K562 (cell line): ENCODE measurements at regions not wholly inside any gene's neighbourhood (a gene's known extent, or its start where the extent isn't known, plus 50 kb on each side); places are given as distances from the start of the nearest gene placed in this dataset.
A peak's percentile ranks its signal among the peaks of the same experiment; 100 is the strongest.

Source experiments
- ATAC-seq: fragments of 200-7000 bp; cut with Tn5 transposase; 3 replicates; pipeline ENCODE4 v1.9.1; 2020; ENCODE audit warnings: moderate library complexity
- BruUV-seq: library from RNA; stranded (reverse); fragments of 400-500 nt; replicated peaks from 2 replicates; lab custom pipeline; 2021; lab: Mats Ljungman, UMichigan
- CTCF ChIA-PET: fragments of 300-600 bp; formaldehyde crosslinking; extraction: SDS; loops from one replicate; lab custom pipeline; 2021; ENCODE audit warnings: low intra/inter-chr PET ratio; lab: Yijun Ruan, JAX
- POLR2A ChIA-PET: fragments of 300-600, 350-650 bp; sonication (Branson Sonifier 250); formaldehyde crosslinking; extraction: SDS; loops from one replicate; lab custom pipeline; 2021; ENCODE audit warnings: antibody characterized with exemption, inconsistent platforms; lab: Yijun Ruan, JAX
- DNase-seq, 4 experiments: peaks; one replicate each; pipeline versions ENCODE4 v3.0.0 to v3.0.0-alpha.2; 2011 to 2018; ENCODE audit warnings: low spot score in 3 of 4, mixed read lengths in 3 of 4; ENCODE audit errors: extremely low read depth in 1 of 4
- FAIRE-seq: peaks from 2 replicates; lab custom pipeline; 2011; peaks lifted over from hg19 to GRCh38; lab: Jason Lieb, UNC
- H2AFZ ChIP-seq: 2 replicates; pipeline ENCODE4 v1.6.0; 2011; ENCODE audit warnings: low read depth, low read length, control low read depth, inconsistent platforms
- H3K27ac ChIP-seq: fragments of 200-600 bp; 3 replicates; pipeline ENCODE4 v1.8.0; 2011; ENCODE audit warnings: low read depth, mild to moderate bottlenecking, control low read depth, inconsistent platforms, low read length, moderate library complexity, mixed read lengths; ENCODE audit errors: extremely low read depth
- H3K27me3 ChIP-seq, 2 experiments: fragments of 300-600 bp in 1 of 2; 2 replicates in 1 of 2; 3 replicates in 1 of 2; pipeline versions ENCODE4 v1.6.0 to v1.8.0; 2011; ENCODE audit warnings: inconsistent platforms in 2 of 2, low read length in 2 of 2, mild to moderate bottlenecking in 1 of 2, mixed read lengths in 1 of 2, moderate library complexity in 1 of 2; ENCODE audit not compliant: control insufficient read depth in 2 of 2, insufficient read depth in 2 of 2
- H3K36me3 ChIP-seq: fragments of 300-600 bp; 3 replicates; pipeline ENCODE4 v1.8.0; 2011; ENCODE audit warnings: mild to moderate bottlenecking, low read length, inconsistent platforms; ENCODE audit not compliant: control insufficient read depth, insufficient read depth
- H3K4me1 ChIP-seq, 2 experiments: fragments of 200-600 bp in 1 of 2; replicated peaks in 1 of 2; 2 replicates in 1 of 2; 3 replicates in 1 of 2; pipeline versions ENCODE4 v1.5.1 to v1.8.0; 2011; ENCODE audit warnings: inconsistent platforms in 2 of 2, low read length in 2 of 2, mild to moderate bottlenecking in 1 of 2, mixed read lengths in 1 of 2, moderate library complexity in 1 of 2; ENCODE audit not compliant: control insufficient read depth in 2 of 2, insufficient read depth in 2 of 2
- H3K4me2 ChIP-seq: 2 replicates; pipeline ENCODE4 v1.6.1; 2011; ENCODE audit warnings: low read length, control low read depth, inconsistent platforms, mixed read lengths; ENCODE audit not compliant: insufficient read depth
- H3K4me3 ChIP-seq: fragments of 200-600 bp; sonication (generic), shearing (Covaris generic); 2 replicates; pipeline ENCODE4 v1.5.1; 2016; ENCODE audit warnings: control low read depth, inconsistent platforms
- H3K79me2 ChIP-seq: fragments of 200-600 bp; 3 replicates; pipeline ENCODE4 v1.8.0; 2011; ENCODE audit warnings: low read length, inconsistent platforms; ENCODE audit not compliant: control insufficient read depth, insufficient read depth
- H3K9ac ChIP-seq, 2 experiments: 2 replicates each; pipeline versions ENCODE4 v1.6.0 to v1.6.1; 2011; ENCODE audit warnings: low read depth in 2 of 2, low read length in 2 of 2, control low read depth in 1 of 2, inconsistent platforms in 1 of 2, mild to moderate bottlenecking in 1 of 2, mixed read lengths in 1 of 2; ENCODE audit not compliant: insufficient read depth in 1 of 2
- H3K9me1 ChIP-seq: one replicate; pipeline ENCODE4 v1.6.0; 2011; ENCODE audit warnings: inconsistent platforms, mild to moderate bottlenecking, low read length, moderate library complexity; ENCODE audit not compliant: control insufficient read depth, insufficient read depth
- H3K9me3 ChIP-seq: replicated peaks from 2 replicates; pipeline ENCODE4 v1.5.1; 2011; ENCODE audit warnings: low read depth, low read length, inconsistent platforms; ENCODE audit not compliant: control insufficient read depth, insufficient read depth
- H4K20me1 ChIP-seq: replicated peaks from 2 replicates; pipeline ENCODE4 v1.6.1; 2011; ENCODE audit warnings: low read length, inconsistent platforms, mixed read lengths; ENCODE audit not compliant: control insufficient read depth, insufficient read depth
- CHD2 ChIP-seq: IDR thresholded peaks from 2 replicates; pipeline ENCODE4 v1.6.1; 2011; ENCODE audit warnings: low read depth, low read length
- DPF2 ChIP-seq: fragments of 450-650 bp; IDR thresholded peaks from 2 replicates; pipeline ENCODE4 v1.6.1; 2016
- EHMT2 ChIP-seq: fragments of 450-650 bp; IDR thresholded peaks from 2 replicates; pipeline ENCODE4 v1.6.1; 2018; ENCODE audit warnings: antibody characterized with exemption
- MAFG ChIP-seq: fragments of 450-650 bp; conservative IDR thresholded peaks from 2 replicates; pipeline ENCODE4 v1.6.1; 2016; ENCODE audit warnings: missing genetic modification characterization, missing compliant biosample characterization
- MEF2A ChIP-seq: IDR thresholded peaks from 2 replicates; pipeline ENCODE4 v1.6.1; 2011; ENCODE audit warnings: low read depth, mild to moderate bottlenecking, low read length, moderate library complexity; ENCODE audit not compliant: control insufficient read depth
- MIER1 ChIP-seq: fragments of 450-650 bp; IDR thresholded peaks from 2 replicates; pipeline ENCODE4 v1.6.1; 2016; ENCODE audit warnings: antibody characterized with exemption, mild to moderate bottlenecking, low read depth
- MTF1 ChIP-seq: fragments of 250-450 bp; sonication (Bioruptor Pico); IDR thresholded peaks from 2 replicates; pipeline ENCODE4 v1.9.0; 2021; ENCODE audit warnings: moderate library complexity, mild to moderate bottlenecking, inconsistent platforms, borderline replicate concordance
- PCBP1 ChIP-seq: fragments of 200-400 bp; formaldehyde crosslinking; IDR thresholded peaks from 2 replicates; pipeline ENCODE4 v1.6.1; 2018; ENCODE audit warnings: mild to moderate bottlenecking, low read depth, low read length; ENCODE audit not compliant: poor library complexity, severe bottlenecking
- RBM22 ChIP-seq: fragments of 200-400 bp; formaldehyde crosslinking; IDR thresholded peaks from 2 replicates; pipeline ENCODE4 v1.6.1; 2018; ENCODE audit warnings: low read length, low read depth; ENCODE audit not compliant: poor library complexity, severe bottlenecking
- SMC3 ChIP-seq: conservative IDR thresholded peaks from 2 replicates; pipeline ENCODE4 v1.6.1; 2011; ENCODE audit warnings: low read depth, low read length, improper control_type of control experiment; ENCODE audit not compliant: insufficient read depth
- ZNF184 ChIP-seq: sonication (generic); formaldehyde crosslinking; IDR thresholded peaks from 2 replicates; pipeline ENCODE4 v1.5.0; 2020; ENCODE audit warnings: missing genetic modification reagents
- ZNF3 ChIP-seq: fragments of 250-450 bp; sonication (Bioruptor Pico); IDR thresholded peaks from 2 replicates; pipeline ENCODE4 v1.5.0; 2021; ENCODE audit warnings: mild to moderate bottlenecking, moderate library complexity
- ZNF764 ChIP-seq: fragments of 250-450 bp; sonication (Bioruptor Pico); IDR thresholded peaks from 2 replicates; pipeline ENCODE4 v1.4.0; 2020; ENCODE audit warnings: low read depth, mild to moderate bottlenecking, moderate library complexity
- WGBS: fragments of 100-300 bp; shearing (Covaris generic); methylation state at CpG from one replicate; pipeline ENCODE4 v1.1.6; 2016; ENCODE audit warnings: low coverage, mixed read lengths; ENCODE audit not compliant: insufficient coverage; ENCODE audit errors: missing lambda C conversion rate; 5-methylcytosine and 5-hydroxymethylcytosine counted together
- in situ Hi-C: fragments of 300-500 bp; cut with MboI; formaldehyde crosslinking; loops from 4 replicates; pipeline ENCODE4 v1.15.0; 2018; ENCODE audit warnings: inconsistent platforms, mixed read lengths
- intact Hi-C: fragments of 100-400 bp; cut with micrococcal nuclease; formaldehyde crosslinking; loops from 2 replicates; pipeline ENCODE4 v1.14.2; 2022
- TF ChIP-seq, protein P1 (sequence below): sonication (generic); formaldehyde crosslinking; IDR thresholded peaks from 2 replicates; pipeline ENCODE4 v1.8.1; 2023; ENCODE audit warnings: mild to moderate bottlenecking, missing genetic modification reagents

DNA sequence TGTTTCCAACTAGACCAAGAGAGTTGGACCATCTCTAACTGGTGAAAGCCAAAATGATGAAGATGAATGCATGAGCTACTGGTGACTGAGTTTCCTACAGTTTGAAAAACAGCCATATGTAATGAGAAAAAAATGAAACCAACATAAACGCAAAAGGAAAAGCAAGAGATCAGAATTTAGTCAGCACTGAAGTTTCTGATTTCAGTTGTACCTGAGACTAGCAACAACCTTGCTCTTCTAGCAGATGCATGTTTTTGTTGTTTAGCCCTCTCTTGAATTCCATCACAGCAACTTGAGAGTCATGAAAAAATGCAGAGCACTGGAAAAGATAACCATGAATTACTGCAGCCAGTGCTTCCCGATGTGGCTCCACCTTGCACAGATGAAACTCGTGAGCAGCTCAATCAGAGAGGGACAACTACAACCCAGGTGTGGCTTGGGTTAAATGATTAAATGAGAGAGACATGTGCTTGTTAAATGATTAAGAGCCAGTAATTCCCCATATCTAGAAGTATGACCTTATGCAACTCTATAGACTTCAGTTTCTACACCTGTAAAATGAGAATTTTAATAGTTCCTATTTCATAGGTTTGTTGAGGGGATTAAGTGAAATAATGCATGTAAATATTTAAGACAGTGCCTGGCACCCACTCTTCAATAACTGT lies 104.8 kb downstream of the ELOVL4 start:
- POLR2A ChIA-PET, result no interaction called here
- WGBS, result 5% methylated on average over 3 of the region's 3 CpGs

DNA sequence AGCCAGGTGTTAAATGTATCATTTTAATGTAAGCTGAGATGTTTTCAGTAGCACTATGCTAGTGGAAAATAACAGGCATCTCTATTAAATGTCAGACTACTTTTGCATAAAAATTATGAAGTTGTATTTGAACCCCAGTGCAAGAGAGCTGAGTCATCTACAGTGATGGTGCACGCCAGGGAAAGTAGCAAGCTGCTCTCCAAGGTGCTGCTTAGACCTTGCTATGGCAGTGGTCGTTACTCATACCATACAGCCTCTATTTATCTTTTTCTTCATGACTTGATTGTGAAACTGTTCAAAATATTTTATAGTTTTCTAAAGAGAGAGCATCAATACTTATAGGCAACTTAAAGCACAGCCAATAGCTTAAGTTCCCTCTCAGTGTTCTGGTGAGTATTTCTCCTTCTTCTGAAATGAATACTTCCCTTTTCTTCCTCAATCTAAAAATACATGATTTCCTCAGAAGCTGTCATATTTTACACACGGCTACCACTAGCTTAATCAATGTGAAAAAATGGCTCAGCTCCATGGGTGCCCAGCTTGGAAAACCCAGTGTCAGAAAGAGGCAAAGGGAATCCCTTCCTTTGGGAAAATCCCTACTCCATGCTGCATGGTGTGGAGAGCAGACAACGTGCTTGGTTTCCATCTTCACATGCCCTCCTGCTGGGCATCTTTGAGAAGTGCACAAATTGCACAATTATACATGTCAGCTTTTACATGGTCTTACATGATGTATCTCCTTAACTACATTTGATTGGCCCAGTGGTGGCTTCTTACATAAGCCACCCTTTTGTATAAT lies 105.6 kb downstream of the ELOVL4 start:
- DNase-seq (peak in 1 of 4 experiments; percentile 6), FAIRE-seq (no peak), ATAC-seq (0 out of 3 replicates have a peak, but pooled peaks have one; percentile 55)
- BruUV-seq, result no TSS peak
- no peaks in the 10 kb centered on the region for H3K36me3 ChIP-seq
- H3K9ac ChIP-seq, result no peak overlapping the region
- no peak overlapping the region for H3K4me2 ChIP-seq
- no peaks in the 10 kb centered on the region for H4K20me1 ChIP-seq
- ChIA-PET CTCF (no interaction called here), POLR2A (no interaction called here)
- no peaks in the 10 kb centered on the region for H3K79me2 ChIP-seq
- in situ Hi-C loops (no loop called here), intact Hi-C loops (no loop called here)
- no peaks in the 10 kb centered on the region for H3K4me1 ChIP-seq
- H3K9me3 ChIP-seq, result no peaks in the 10 kb centered on the region
- 2% methylated on average over 4 of the region's 4 CpGs for WGBS
- H3K4me3 ChIP-seq, result no peak overlapping the region
- no peak overlapping the region for H2AFZ ChIP-seq
- H3K27me3 ChIP-seq, result no peaks in the 10 kb centered on the region
- H3K9me1 ChIP-seq, result no peaks in the 10 kb centered on the region
- H3K27ac ChIP-seq, result no peak overlapping the region
- TF ChIP-seq EHMT2, result peak; percentile 87
- no peak for TF ChIP-seq SMC3
- no peak for TF ChIP-seq ZNF764 (CRISPR knock-in tag)
- 0 out of 2 replicates have a peak, but pooled peaks have one; percentile 23 for TF ChIP-seq MAFG
- TF ChIP-seq CHD2, result no peak
- TF ChIP-seq, protein P1, sequence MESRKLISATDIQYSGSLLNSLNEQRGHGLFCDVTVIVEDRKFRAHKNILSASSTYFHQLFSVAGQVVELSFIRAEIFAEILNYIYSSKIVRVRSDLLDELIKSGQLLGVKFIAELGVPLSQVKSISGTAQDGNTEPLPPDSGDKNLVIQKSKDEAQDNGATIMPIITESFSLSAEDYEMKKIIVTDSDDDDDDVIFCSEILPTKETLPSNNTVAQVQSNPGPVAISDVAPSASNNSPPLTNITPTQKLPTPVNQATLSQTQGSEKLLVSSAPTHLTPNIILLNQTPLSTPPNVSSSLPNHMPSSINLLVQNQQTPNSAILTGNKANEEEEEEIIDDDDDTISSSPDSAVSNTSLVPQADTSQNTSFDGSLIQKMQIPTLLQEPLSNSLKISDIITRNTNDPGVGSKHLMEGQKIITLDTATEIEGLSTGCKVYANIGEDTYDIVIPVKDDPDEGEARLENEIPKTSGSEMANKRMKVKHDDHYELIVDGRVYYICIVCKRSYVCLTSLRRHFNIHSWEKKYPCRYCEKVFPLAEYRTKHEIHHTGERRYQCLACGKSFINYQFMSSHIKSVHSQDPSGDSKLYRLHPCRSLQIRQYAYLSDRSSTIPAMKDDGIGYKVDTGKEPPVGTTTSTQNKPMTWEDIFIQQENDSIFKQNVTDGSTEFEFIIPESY (CRISPR knock-in tag), result no peak
- TF ChIP-seq MTF1 (CRISPR knock-in tag), result no peak
- no peak for TF ChIP-seq DPF2
- peak; percentile 84 for TF ChIP-seq MIER1
- TF ChIP-seq ZNF184 (CRISPR knock-in tag), result peak; percentile 61; the same call in 1 of the 2 replicates

More for the DNA sequence above, 104.8 kb downstream of the ELOVL4 start:
- ATAC-seq (no peak), FAIRE-seq (no peak), DNase-seq (no peak)
- TF ChIP-seq MEF2A (no peak), RBM22 (no peak), PCBP1 (no peak), ZNF3 (CRISPR knock-in tag) (no peak)
- Histone ChIP-seq H3K4me1 (no peaks in the 10 kb centered on the region), H3K4me3 (no peak overlapping the region), H4K20me1 (no peaks in the 10 kb centered on the region), H3K27ac (no peak overlapping the region), H2AFZ (no peak overlapping the region), H3K27me3 (no peaks in the 10 kb centered on the region), H3K9me3 (no peaks in the 10 kb centered on the region), H3K79me2 (no peaks in the 10 kb centered on the region), H3K4me2 (no peak overlapping the region), H3K36me3 (no peaks in the 10 kb centered on the region), H3K9ac (no peak overlapping the region), H3K9me1 (no peaks in the 10 kb centered on the region)
- in situ Hi-C loops (no loop called here), intact Hi-C loops (no loop called here)
- BruUV-seq, result no TSS peak
- CTCF ChIA-PET, result no interaction called here
